Heart right ventricle (tissue), 16 donors: ENCODE measurements at regions not wholly inside any gene's neighbourhood (a gene's known extent, or its start where the extent isn't known, plus 50 kb on each side); places are given as distances from the start of the nearest gene placed in this dataset.

Source experiments
- ATAC-seq, 8 donors: fragments of 200-7000 bp; cut with Tn5 transposase; one replicate each; pipeline ENCODE4 v1.9.1; 2020; ENCODE audit warnings: mild to moderate bottlenecking in 8 of 8, moderate library complexity in 8 of 8, moderate number of reproducible peaks in 1 of 8
- DNase-seq, 2 donors: peaks; one replicate each; pipeline ENCODE4 v3.0.0-alpha.2; 2020
- H3K27ac ChIP-seq, 10 donors: fragments of 200-600 bp; sonication (generic) in 2 of 10; one replicate each; pipeline versions ENCODE4 v1.5.0 to v1.8.0; 2020 to 2022; ENCODE audit warnings: mild to moderate bottlenecking in 3 of 10
- H3K27me3 ChIP-seq, 7 donors: fragments of 200-600 bp; one replicate each; pipeline ENCODE4 v1.8.0; 2021 to 2022; ENCODE audit warnings: mild to moderate bottlenecking in 2 of 7
- H3K36me3 ChIP-seq, 9 donors: fragments of 200-600 bp; sonication (generic) in 1 of 9; one replicate each; pipeline versions ENCODE4 v1.5.0 to v1.8.0; 2020 to 2022; ENCODE audit warnings: mild to moderate bottlenecking in 2 of 9
- H3K4me1 ChIP-seq, 9 donors: fragments of 200-600 bp; sonication (generic) in 1 of 9; one replicate each; pipeline versions ENCODE4 v1.5.0 to v1.8.0; 2020 to 2022; ENCODE audit warnings: mild to moderate bottlenecking in 4 of 9
- H3K4me3 ChIP-seq, 10 donors: fragments of 200-600 bp; sonication (generic) in 2 of 10; one replicate each; pipeline versions ENCODE4 v1.5.0 to v1.8.0; 2020 to 2022; ENCODE audit warnings: mild to moderate bottlenecking in 7 of 10, moderate library complexity in 2 of 10
- H3K9me3 ChIP-seq, 11 donors: fragments of 200-600 bp in 10 of 11; sonication (generic) in 2 of 11; one replicate each; pipeline versions ENCODE4 v1.5.0 to v1.8.0; 2013 to 2022; ENCODE audit warnings: mild to moderate bottlenecking in 2 of 11, control low read depth in 1 of 11, moderate library complexity in 1 of 11
- WGBS, 2 donors: extraction: QIAGEN DNeasy Blood & Tissue Kit; methylation state at CpG; one replicate each; pipeline ENCODE4 v1.1.7; 2013; ENCODE audit warnings: inconsistent platforms in 1 of 2; 5-methylcytosine and 5-hydroxymethylcytosine counted together
- intact Hi-C, 10 donors: fragments of 100-400 bp; cut with DNase I; formaldehyde crosslinking; loops; one replicate each; pipeline versions ENCODE4 v1.11.1 to v1.14.2; 2022
- TF ChIP-seq, protein P1 (sequence below), 9 donors: fragments of 200-600 bp; sonication (generic) in 2 of 9; IDR thresholded peaks; one replicate each; pipeline versions ENCODE4 v1.5.0 to v1.8.0; 2021 to 2022; ENCODE audit warnings: antibody characterized with exemption in 9 of 9, mild to moderate bottlenecking in 5 of 9, moderate library complexity in 1 of 9
- donor health status: Arrhythmogenic right ventricular cardiomyopathy.
- donor health status: ischemic (EF 13 %, LVEDD 7.1; RV severe dilation, severe dysfunction).
- donor health status: healthy with polysubstance abuse.
- donor health status: DM: no; HTN: yes; CAD: no.
- donor health status: DM: no; HTN: no; CAD: no.
- donor health status: ischemic (EF 25% LVEDD 6.9; RV normal size, moderate dysfunction).
- donor health status: ischemic (EF 25% LVEDD 5.7; RV mildly dilated, moderate dysfunction).
- donor health status: healthy.
- donor health status: DM: yes; HTN: yes; CAD: no.
- donor health status: Ischemic cardiomyopathy.
- donor health status: ischemic (EF 35%, LVEDD 5.7; RV mildly dilated, moderate dysfunction).
- donor health status: nonischemic (EF 11% LVEDD 7.7; RV severe dilation, severe dysfunction).
- donor health status: DM: yes; HTN: yes; CAD: no.
- donor health status: PGD.
- donor health status: ischemic (EF 29% LVEDD 5.4; RV normal size, mild dysfunction).
- donor health status: nonischemic (EF 23%, LVEDD 6.1; RV moderate dilation, normal function).

DNA sequence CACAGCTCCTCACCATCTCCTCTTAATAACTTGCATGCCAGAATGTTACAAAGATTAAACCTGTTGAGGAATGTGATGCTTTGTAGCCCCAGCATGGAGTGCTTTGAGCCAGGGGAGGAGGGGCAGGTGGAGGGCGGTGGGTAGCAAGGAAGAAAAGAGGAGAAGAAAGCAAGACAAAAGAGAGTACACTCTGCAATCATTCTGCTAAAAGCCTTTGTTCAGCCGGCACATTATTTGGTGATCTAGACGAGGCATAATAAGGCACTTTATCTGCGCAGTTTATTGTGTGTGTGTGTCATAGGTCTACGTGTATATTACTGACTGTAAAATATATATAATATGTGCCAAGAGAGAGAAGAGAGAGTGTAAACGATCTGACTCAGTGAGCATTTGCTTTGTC is 139.1 kb downstream of the SOX9 start:
- no peak for DNase-seq
- ATAC-seq: no peak
- WGBS, 2 donors: 78 to 79% methylated on average over 6 of the region's 6 CpGs

DNA sequence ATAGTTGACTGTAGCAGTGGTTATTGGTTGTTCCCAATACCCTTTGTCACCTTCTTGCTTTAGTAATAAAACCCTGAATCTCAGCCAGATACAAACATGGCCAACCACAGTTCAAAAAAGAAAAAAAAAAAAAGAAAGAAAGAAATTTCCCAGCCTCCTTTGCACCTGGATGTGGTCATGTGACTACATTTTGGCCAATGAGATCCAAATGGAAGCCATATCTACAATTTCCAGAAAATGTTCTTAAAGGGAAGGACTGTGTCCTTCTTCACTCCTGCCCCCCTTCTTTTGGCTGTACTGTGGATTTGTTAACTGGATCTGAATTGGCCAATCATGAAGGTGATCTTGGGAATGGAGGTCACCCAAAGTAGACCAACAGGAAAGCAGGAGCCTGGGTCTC is 141.9 kb downstream of the SOX9 start:
- no peaks in the 10 kb centered on the region for H3K9me3 ChIP-seq
- ATAC-seq (no peak), DNase-seq (no peak)
- TF ChIP-seq, protein P1, sequence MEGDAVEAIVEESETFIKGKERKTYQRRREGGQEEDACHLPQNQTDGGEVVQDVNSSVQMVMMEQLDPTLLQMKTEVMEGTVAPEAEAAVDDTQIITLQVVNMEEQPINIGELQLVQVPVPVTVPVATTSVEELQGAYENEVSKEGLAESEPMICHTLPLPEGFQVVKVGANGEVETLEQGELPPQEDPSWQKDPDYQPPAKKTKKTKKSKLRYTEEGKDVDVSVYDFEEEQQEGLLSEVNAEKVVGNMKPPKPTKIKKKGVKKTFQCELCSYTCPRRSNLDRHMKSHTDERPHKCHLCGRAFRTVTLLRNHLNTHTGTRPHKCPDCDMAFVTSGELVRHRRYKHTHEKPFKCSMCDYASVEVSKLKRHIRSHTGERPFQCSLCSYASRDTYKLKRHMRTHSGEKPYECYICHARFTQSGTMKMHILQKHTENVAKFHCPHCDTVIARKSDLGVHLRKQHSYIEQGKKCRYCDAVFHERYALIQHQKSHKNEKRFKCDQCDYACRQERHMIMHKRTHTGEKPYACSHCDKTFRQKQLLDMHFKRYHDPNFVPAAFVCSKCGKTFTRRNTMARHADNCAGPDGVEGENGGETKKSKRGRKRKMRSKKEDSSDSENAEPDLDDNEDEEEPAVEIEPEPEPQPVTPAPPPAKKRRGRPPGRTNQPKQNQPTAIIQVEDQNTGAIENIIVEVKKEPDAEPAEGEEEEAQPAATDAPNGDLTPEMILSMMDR (IDR thresholded peaks at IDR 0.05): no peak
- no peaks in the 10 kb centered on the region for H3K4me1 ChIP-seq
- no peak overlapping the region for H3K4me3 ChIP-seq
- peaks cover 0 to 26% (median 5%) of the 10 kb centered on the region in 7 donors for H3K27me3 ChIP-seq
- intact Hi-C loops: loop anchor here in 2 of 10 donors (10.0 kb wide), 2 partner anchors 58 to 162 kb away; no protein-coding TSS in a partner anchor
- H3K36me3 ChIP-seq: no peaks in the 10 kb centered on the region
- no peak overlapping the region for H3K27ac ChIP-seq

More for the DNA sequence above, 139.1 kb downstream of the SOX9 start:
- Histone ChIP-seq H3K36me3 (no peaks in the 10 kb centered on the region), H3K9me3 (peaks cover 0 to 5% (median 0%) of the 10 kb centered on the region in 11 donors), H3K4me1 (no peaks in the 10 kb centered on the region), H3K27ac (no peak overlapping the region), H3K4me3 (no peak overlapping the region), H3K27me3 (peaks cover 0 to 12% (median 0%) of the 10 kb centered on the region in 7 donors)
- TF ChIP-seq, protein P1 (IDR thresholded peaks at IDR 0.05): no peak
- intact Hi-C loops: loop anchor here in 2 of 10 donors (10.0 kb wide), 2 partner anchors 55 to 165 kb away; no protein-coding TSS in a partner anchor

DNA sequence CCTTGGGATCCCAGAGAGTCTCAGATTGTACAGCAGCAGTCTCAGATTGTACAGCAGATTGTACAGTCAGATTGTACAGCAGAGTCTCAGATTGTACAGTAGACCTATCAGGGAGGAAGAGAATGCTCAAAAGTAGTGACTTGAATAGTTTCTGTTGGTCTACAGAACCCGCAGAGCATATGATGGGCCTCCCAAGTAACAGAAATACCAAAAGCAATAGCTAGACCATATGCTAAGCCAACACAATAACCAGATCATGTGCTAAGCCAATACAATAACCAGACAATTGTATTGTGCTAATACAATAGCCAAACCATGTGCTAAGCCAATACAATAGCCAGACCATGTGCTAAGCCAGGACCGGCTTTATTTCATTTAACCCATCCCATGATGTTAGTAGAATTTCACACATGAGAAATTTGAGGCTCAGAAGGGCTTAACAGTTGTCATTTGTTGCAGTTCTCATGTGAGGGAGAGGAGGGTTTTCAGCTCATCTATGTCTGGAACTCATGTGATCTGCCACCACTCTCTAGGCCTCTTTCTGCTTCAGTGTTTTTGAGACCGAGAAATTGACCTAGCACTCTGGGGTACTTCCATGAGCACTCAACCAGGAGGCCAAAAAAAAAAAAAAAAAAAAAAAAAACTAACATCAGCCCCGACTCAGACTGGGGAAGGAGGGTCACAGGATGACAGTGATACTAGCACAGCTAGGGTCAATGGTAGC is 144.0 kb downstream of the SOX9 start:
- Histone ChIP-seq H3K36me3 (no peaks in the 10 kb centered on the region), H3K9me3 (no peaks in the 10 kb centered on the region), H3K4me1 (no peaks in the 10 kb centered on the region), H3K27ac (no peak overlapping the region), H3K4me3 (no peak overlapping the region), H3K27me3 (peaks cover 0 to 26% (median 5%) of the 10 kb centered on the region in 7 donors)
- WGBS, 2 donors: 86 to 92% methylated on average over 4 of the region's 4 CpGs
- ATAC-seq: no peak
- TF ChIP-seq, protein P1 (IDR thresholded peaks at IDR 0.05): no peak
- intact Hi-C loops: loop anchor here in 2 of 10 donors (10.0 kb wide), 2 partner anchors 60 to 160 kb away; no protein-coding TSS in a partner anchor
- DNase-seq: no peak

DNA sequence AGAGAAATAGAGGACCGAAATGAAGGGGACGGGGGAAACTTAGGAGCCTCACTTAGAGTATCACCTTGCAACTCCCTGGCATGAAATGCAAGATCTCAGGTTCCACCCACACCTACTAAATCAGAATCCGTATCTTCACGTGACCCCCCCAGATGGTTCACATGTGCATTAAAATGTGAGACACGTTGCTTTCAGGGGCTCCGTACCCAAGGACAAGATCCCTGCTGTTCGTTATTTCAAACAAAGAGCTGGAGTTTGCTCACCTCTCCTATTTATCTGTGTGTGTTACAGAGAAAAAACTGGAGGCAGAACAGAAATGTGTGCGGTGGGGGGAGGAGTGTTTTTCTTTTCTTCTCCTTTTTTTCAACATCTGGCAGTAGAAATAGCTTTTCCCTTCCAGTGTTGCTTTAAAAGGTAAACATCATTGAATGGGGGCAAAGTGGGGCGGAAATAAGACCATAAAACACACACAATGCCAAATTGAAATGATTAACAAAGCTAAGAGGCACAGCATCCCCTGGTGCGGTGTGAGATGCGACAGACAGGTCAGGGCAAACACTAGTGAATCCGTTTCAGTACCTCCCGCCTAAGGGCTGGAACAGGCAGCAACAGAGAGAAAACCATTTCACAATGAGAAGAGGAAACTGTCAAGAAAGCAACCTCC is 145.4 kb downstream of the SOX9 start:
- peaks cover 0 to 10% (median 0%) of the 10 kb centered on the region in 9 donors for H3K4me1 ChIP-seq
- no peaks in the 10 kb centered on the region for H3K36me3 ChIP-seq
- DNase-seq: no peak
- no peaks in the 10 kb centered on the region for H3K9me3 ChIP-seq
- H3K27me3 ChIP-seq: peaks cover 0 to 26% (median 5%) of the 10 kb centered on the region in 7 donors
- 51 to 54% methylated on average over 13 of the region's 13 CpGs for WGBS, 2 donors
- H3K27ac ChIP-seq: no peak overlapping the region
- intact Hi-C loops: loop anchor here in 2 of 10 donors (10.0 kb wide), 2 partner anchors 61 to 159 kb away; no protein-coding TSS in a partner anchor
- no peak overlapping the region for H3K4me3 ChIP-seq
- ATAC-seq: no peak
- TF ChIP-seq, protein P1 (IDR thresholded peaks at IDR 0.05): no peak
